ENCODE measurements at regions not wholly inside any gene's neighbourhood (a gene's known extent, or its start where the extent isn't known, plus 50 kb on each side); places are given as distances from the start of the nearest gene placed in this dataset.

GRCh38 chr1:209412566-209412965 is 170.9 kb upstream of the CAMK1G start:
- DNase-seq (ENCODE audit: low read depth), result no peak
- H3K4me3 ChIP-seq (ENCODE audit: low read depth, low read length), result no peak overlapping the region
- in situ Hi-C loops (cut with HindIII; ENCODE audit: low sequenced_read_pairs), result no loop called here
- TF ChIP-seq CTCF (IDR thresholded peaks at IDR 0.05; ENCODE audit: low read depth, low read length, missing control alignments), result no peak

DNA sequence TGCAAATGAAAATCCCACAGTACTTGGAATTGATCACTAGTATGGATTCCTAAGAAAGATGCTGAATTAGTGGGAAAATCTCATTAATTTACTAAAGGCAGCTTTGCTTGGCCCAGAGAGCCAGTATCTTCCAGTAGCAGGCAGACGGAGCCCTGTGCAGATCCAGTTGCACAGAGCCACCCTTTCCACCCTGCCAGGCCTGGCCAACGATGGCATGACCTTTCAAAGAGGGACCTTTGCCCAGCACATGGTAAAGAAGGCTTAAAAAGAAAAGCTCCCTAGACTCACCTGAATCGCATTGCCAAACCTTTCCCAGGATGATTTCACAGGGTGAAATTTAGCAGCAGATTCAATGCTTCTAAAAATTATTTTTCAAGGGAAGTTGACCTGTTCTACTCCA is 170.5 kb upstream of the CAMK1G start:
- no peak for DNase-seq (ENCODE audit: low read depth)
- in situ Hi-C loops (cut with HindIII; ENCODE audit: low sequenced_read_pairs), result no loop called here
- H3K4me3 ChIP-seq (ENCODE audit: low read depth, low read length), result no peak overlapping the region
- TF ChIP-seq CTCF (IDR thresholded peaks at IDR 0.05; ENCODE audit: low read depth, low read length, missing control alignments), result no peak

GRCh38 chr1:209414803-209415329 is 168.6 kb upstream of the CAMK1G start:
- TF ChIP-seq CTCF (IDR thresholded peaks at IDR 0.05; ENCODE audit: low read depth, low read length, missing control alignments), result no peak
- no peak for DNase-seq (ENCODE audit: low read depth)
- in situ Hi-C loops (cut with HindIII; ENCODE audit: low sequenced_read_pairs), result no loop called here
- no peak overlapping the region for H3K4me3 ChIP-seq (ENCODE audit: low read depth, low read length)

DNA sequence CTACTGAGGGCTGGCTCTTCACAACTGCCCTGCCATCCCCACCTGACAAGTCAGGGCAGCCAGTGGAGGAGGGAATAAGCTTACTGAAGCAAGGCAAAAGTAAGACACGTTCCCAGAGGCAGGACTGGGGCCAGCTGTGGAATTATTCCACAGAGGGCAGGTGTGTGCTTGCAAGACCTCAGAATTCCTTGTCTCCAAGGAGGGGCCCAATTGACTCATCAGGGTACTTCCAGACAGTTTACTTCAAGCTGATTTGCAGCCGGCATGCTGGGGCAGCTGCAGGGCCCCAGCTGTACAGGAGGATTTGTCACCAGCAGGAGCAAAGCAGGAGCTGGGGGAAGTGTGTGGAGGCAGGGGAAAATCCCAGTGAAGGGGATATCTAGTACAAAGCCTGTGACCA is 167.5 kb upstream of the CAMK1G start:
- in situ Hi-C loops (cut with HindIII; ENCODE audit: low sequenced_read_pairs), result no loop called here
- H3K4me3 ChIP-seq (ENCODE audit: low read depth, low read length), result no peak overlapping the region
- no peak for TF ChIP-seq CTCF (IDR thresholded peaks at IDR 0.05; ENCODE audit: low read depth, low read length, missing control alignments)
- no peak for DNase-seq (ENCODE audit: low read depth)

GRCh38 chr1:209416716-209417115 is 166.8 kb upstream of the CAMK1G start:
- H3K4me3 ChIP-seq (ENCODE audit: low read depth, low read length), result no peak overlapping the region
- in situ Hi-C loops (cut with HindIII; ENCODE audit: low sequenced_read_pairs), result no loop called here
- no peak for TF ChIP-seq CTCF (IDR thresholded peaks at IDR 0.05; ENCODE audit: low read depth, low read length, missing control alignments)
- no peak for DNase-seq (ENCODE audit: low read depth)

DNA sequence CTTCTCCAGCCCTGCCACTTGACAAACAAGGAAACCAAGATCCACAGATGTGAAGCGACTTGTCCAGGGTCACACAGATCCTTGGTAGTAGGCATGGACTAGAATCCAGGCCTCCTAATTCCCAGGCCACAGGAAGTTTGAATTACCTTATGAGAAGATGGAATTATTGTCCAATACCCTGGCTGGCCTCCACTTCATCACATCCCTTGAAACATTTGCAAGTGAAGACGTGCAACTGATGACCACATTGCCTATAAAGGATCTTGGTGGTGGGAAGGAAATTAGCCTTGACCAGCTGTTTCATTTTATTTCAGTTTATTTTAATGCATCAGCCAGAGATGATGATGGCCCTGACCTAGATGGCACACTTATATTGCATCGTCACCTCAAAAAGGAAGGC is 165.8 kb upstream of the CAMK1G start:
- in situ Hi-C loops (cut with HindIII; ENCODE audit: low sequenced_read_pairs), result no loop called here
- no peak for TF ChIP-seq CTCF (IDR thresholded peaks at IDR 0.05; ENCODE audit: low read depth, low read length, missing control alignments)
- no peak overlapping the region for H3K4me3 ChIP-seq (ENCODE audit: low read depth, low read length)
- DNase-seq (ENCODE audit: low read depth), result no peak

DNA sequence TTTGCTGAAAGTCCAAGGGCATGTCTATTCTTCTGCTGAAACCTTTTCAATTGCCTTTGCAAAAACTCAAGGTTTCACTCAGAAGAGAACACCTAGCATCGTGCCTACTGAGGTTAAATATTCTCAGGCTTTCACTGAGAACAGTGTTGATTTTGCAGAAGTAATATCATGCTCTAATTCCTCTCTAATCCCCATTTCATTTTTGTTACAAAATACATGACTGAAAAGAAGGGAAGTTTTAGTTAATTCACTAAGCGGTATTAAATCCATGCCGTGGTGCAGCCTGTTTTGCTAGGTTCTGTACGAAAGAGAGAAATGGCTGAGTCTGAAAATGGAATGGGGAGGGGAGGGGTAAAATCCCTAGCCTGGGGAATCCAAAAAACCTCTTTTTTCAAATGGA is 163.2 kb upstream of the CAMK1G start:
- in situ Hi-C loops (cut with HindIII; ENCODE audit: low sequenced_read_pairs), result loop anchor here (5.0 kb wide), 1 partner anchor 68 kb away; no protein-coding TSS in a partner anchor
- H3K4me3 ChIP-seq (ENCODE audit: low read depth, low read length), result no peak overlapping the region
- no peak for TF ChIP-seq CTCF (IDR thresholded peaks at IDR 0.05; ENCODE audit: low read depth, low read length, missing control alignments)
- DNase-seq (ENCODE audit: low read depth), result no peak

Data from astrocyte of the cerebellum (primary cell).